Stomach (tissue), 4 donors: ENCODE measurements at regions not wholly inside any gene's neighbourhood (a gene's known extent, or its start where the extent isn't known, plus 50 kb on each side); places are given as distances from the start of the nearest gene placed in this dataset.

Experiments used
- CTCF ChIP-seq, 7 experiments: fragments of 450-650 bp in 4 of 7; fragments of 200-600 bp in 3 of 7; sonication (generic) in 3 of 7; IDR thresholded peaks; one replicate each; pipeline ENCODE4 v1.5.1; 2016 to 2019; ENCODE audit warnings: antibody characterized with exemption in 7 of 7, control low read depth in 2 of 7, mild to moderate bottlenecking in 1 of 7
- POLR2AphosphoS5 ChIP-seq, 3 donors: sonication (generic); formaldehyde crosslinking; IDR thresholded peaks; one replicate each; pipeline ENCODE4 v1.6.1; 2016; ENCODE audit warnings: antibody characterized with exemption in 3 of 3

GRCh38 chr3:104835376-104835775 lies 531.3 kb upstream of the ALCAM start:
- no peak for TF ChIP-seq POLR2AphosphoS5 (IDR thresholded peaks at IDR 0.05)
- no peak for TF ChIP-seq CTCF (IDR thresholded peaks at IDR 0.05)
